Retina (tissue), 1 donor: ENCODE measurements at regions not wholly inside any gene's neighbourhood (a gene's known extent, or its start where the extent isn't known, plus 50 kb on each side); places are given as distances from the start of the nearest gene placed in this dataset.
"Not testable (repeated sequence)": the region's sequence is repeated elsewhere in the genome, so short reads cannot be mapped to it uniquely, and the experiment has no call there.

Source experiments
- DNase-seq: peaks from one replicate; pipeline ENCODE4 v3.0.0-alpha.2; 2016

GRCh38 chr11:49499117-49499516 lies 290.7 kb upstream of the FOLH1 start:
- DNase-seq = no peak

- no peak for DNase-seq
Measured at GRCh38 chr11:49505231-49505630, 296.8 kb upstream of the FOLH1 start.

- peak; percentile 69 for DNase-seq
Measured at GRCh38 chr11:49526240-49526829, 317.9 kb upstream of the FOLH1 start.

- no peak for DNase-seq
Measured at GRCh38 chr11:49533204-49533603, 324.8 kb upstream of the FOLH1 start.

- DNase-seq = not testable (repeated sequence)
Measured at GRCh38 chr11:49538927-49539326, 330.5 kb upstream of the FOLH1 start.

GRCh38 chr11:49558261-49558847 lies 350.0 kb upstream of the FOLH1 start:
- DNase-seq = peak; percentile 63

GRCh38 chr11:49560593-49560992 lies 352.2 kb upstream of the FOLH1 start:
- DNase-seq = not testable (repeated sequence)

GRCh38 chr11:49561240-49561880 lies 353.0 kb upstream of the FOLH1 start:
- peak; percentile 20 for DNase-seq

- not testable (repeated sequence) for DNase-seq
Measured at GRCh38 chr11:49562262-49562661, 353.9 kb upstream of the FOLH1 start.

- not testable (repeated sequence) for DNase-seq
Measured at GRCh38 chr11:49579492-49579891, 371.1 kb upstream of the FOLH1 start.

GRCh38 chr11:49585495-49585894 lies 366.7 kb upstream of the OR4C13 start:
- not testable (repeated sequence) for DNase-seq

- not testable (repeated sequence) for DNase-seq
Measured at GRCh38 chr11:49608892-49609291, 343.3 kb upstream of the OR4C13 start.

GRCh38 chr11:49623872-49624271 lies 328.3 kb upstream of the OR4C13 start:
- not testable (repeated sequence) for DNase-seq

GRCh38 chr11:49670705-49671104 lies 281.5 kb upstream of the OR4C13 start:
- not testable (repeated sequence) for DNase-seq

- DNase-seq = not testable (repeated sequence)
Measured at GRCh38 chr11:49702121-49702520, 250.1 kb upstream of the OR4C13 start.

- not testable (repeated sequence) for DNase-seq
Measured at GRCh38 chr11:49750447-49750846, 201.7 kb upstream of the OR4C13 start.

GRCh38 chr11:49750960-49751359 lies 201.2 kb upstream of the OR4C13 start:
- not testable (repeated sequence) for DNase-seq

- DNase-seq = not testable (repeated sequence)
Measured at GRCh38 chr11:49780791-49781190, 171.4 kb upstream of the OR4C13 start.

GRCh38 chr11:49782000-49782399 lies 170.2 kb upstream of the OR4C13 start:
- not testable (repeated sequence) for DNase-seq

- not testable (repeated sequence) for DNase-seq
Measured at GRCh38 chr11:49783841-49784240, 168.3 kb upstream of the OR4C13 start.

- not testable (repeated sequence) for DNase-seq
Measured at GRCh38 chr11:49789787-49790186, 162.4 kb upstream of the OR4C13 start.

- DNase-seq = not testable (repeated sequence)
Measured at GRCh38 chr11:49798206-49798837, 153.9 kb upstream of the OR4C13 start.

- not testable (repeated sequence) for DNase-seq
Measured at GRCh38 chr11:49817705-49818430, 134.3 kb upstream of the OR4C13 start.
